Keratinocyte (primary cell): ENCODE measurements at regions not wholly inside any gene's neighbourhood (a gene's known extent, or its start where the extent isn't known, plus 50 kb on each side); places are given as distances from the start of the nearest gene placed in this dataset.
"Not testable (repeated sequence)": the region's sequence is repeated elsewhere in the genome, so short reads cannot be mapped to it uniquely, and the experiment has no call there.

Source experiments
- DNase-seq: peaks from one replicate; pipeline ENCODE4 v3.0.0-alpha.2; 2011; ENCODE audit warnings: low read depth, missing footprints, low spot score
- FAIRE-seq: peaks from 2 replicates; lab custom pipeline; 2011; peaks lifted over from hg19 to GRCh38; lab: Jason Lieb, UNC
- H2AFZ ChIP-seq: 2 replicates; pipeline ENCODE4 v1.6.0; 2012; ENCODE audit warnings: low read length, control low read depth, inconsistent platforms; ENCODE audit not compliant: control insufficient read depth
- H3K27ac ChIP-seq: 2 replicates; pipeline ENCODE4 v1.5.1; 2011; ENCODE audit warnings: low read length; ENCODE audit not compliant: control insufficient read depth, insufficient read depth
- H3K27me3 ChIP-seq: 3 replicates; pipeline ENCODE4 v1.6.0; 2011; ENCODE audit warnings: low read length; ENCODE audit not compliant: control insufficient read depth, insufficient read depth; ENCODE audit errors: extremely low read depth
- H3K36me3 ChIP-seq, 2 experiments: 2 replicates in 1 of 2; 3 replicates in 1 of 2; pipeline ENCODE4 v1.5.1; 2011; ENCODE audit warnings: low read length in 2 of 2, mild to moderate bottlenecking in 1 of 2; ENCODE audit not compliant: control insufficient read depth in 2 of 2, insufficient read depth in 2 of 2; ENCODE audit errors: extremely low read depth in 1 of 2
- H3K4me1 ChIP-seq: 3 replicates; pipeline ENCODE4 v1.5.1; 2011; ENCODE audit warnings: low read length; ENCODE audit not compliant: control insufficient read depth, insufficient read depth; ENCODE audit errors: extremely low read depth
- H3K4me2 ChIP-seq: 3 replicates; pipeline ENCODE4 v1.6.0; 2011; ENCODE audit warnings: low read depth, low read length; ENCODE audit not compliant: control insufficient read depth, insufficient read depth; ENCODE audit errors: extremely low read depth
- H3K4me3 ChIP-seq, 3 experiments: fragments of 200-600 bp in 1 of 3; sonication (generic) in 1 of 3; 2 replicates in 2 of 3; 3 replicates in 1 of 3; pipeline ENCODE4 v1.5.1; 2011 to 2016; ENCODE audit warnings: low read length in 3 of 3, mild to moderate bottlenecking in 3 of 3, control low read depth in 2 of 3, inconsistent platforms in 1 of 3, low read depth in 1 of 3, mixed read lengths in 1 of 3, mixed run types in 1 of 3, moderate library complexity in 1 of 3; ENCODE audit not compliant: control insufficient read depth in 2 of 3, insufficient read depth in 2 of 3; ENCODE audit errors: extremely low read depth in 1 of 3
- H3K79me2 ChIP-seq: 2 replicates; pipeline ENCODE4 v1.6.0; 2012; ENCODE audit warnings: low read length; ENCODE audit not compliant: control insufficient read depth, insufficient read depth
- H3K9ac ChIP-seq: 3 replicates; pipeline ENCODE4 v1.6.0; 2011; ENCODE audit warnings: low read length; ENCODE audit not compliant: control insufficient read depth, insufficient read depth; ENCODE audit errors: extremely low read depth
- H3K9me1 ChIP-seq: 3 replicates; pipeline ENCODE4 v1.6.0; 2011; ENCODE audit warnings: low read length; ENCODE audit not compliant: control insufficient read depth, insufficient read depth; ENCODE audit errors: extremely low read depth
- H3K9me3 ChIP-seq: 2 replicates; pipeline ENCODE4 v1.5.1; 2012; ENCODE audit warnings: low read depth, low read length; ENCODE audit not compliant: control insufficient read depth
- H4K20me1 ChIP-seq: 3 replicates; pipeline ENCODE4 v1.6.0; 2011; ENCODE audit warnings: low read length; ENCODE audit not compliant: control insufficient read depth, insufficient read depth; ENCODE audit errors: extremely low read depth
- CTCF ChIP-seq, 3 experiments: IDR thresholded peaks in 1 of 3; conservative IDR thresholded peaks in 1 of 3; optimal IDR thresholded peaks in 1 of 3; 2 replicates in 2 of 3; 3 replicates in 1 of 3; pipeline versions ENCODE3 to v1.5.1; 2011; ENCODE audit warnings: low read length in 3 of 3, mild to moderate bottlenecking in 3 of 3, moderate library complexity in 2 of 3, control low read depth in 1 of 3, inconsistent platforms in 1 of 3; ENCODE audit not compliant: insufficient read depth in 2 of 3; ENCODE audit errors: extremely low read depth in 1 of 3
- EZH2 ChIP-seq: IDR thresholded peaks from one replicate; pipeline ENCODE4 v1.6.1; 2012; ENCODE audit warnings: inconsistent platforms, mild to moderate bottlenecking, low read length, moderate library complexity
- dilution Hi-C: fragments of 300-500 bp; cut with MboI; formaldehyde crosslinking; loops from one replicate; pipeline ENCODE4 v1.7.0; 2020; ENCODE audit warnings: low sequenced_read_pairs; ENCODE audit not compliant: extremely low pct_ligation_motif_present

- Histone ChIP-seq H3K27me3 (no peaks in the 10 kb centered on the region), H3K27ac (no peak overlapping the region), H3K36me3 (no peaks in the 10 kb centered on the region), H2AFZ (no peak overlapping the region), H4K20me1 (no peaks in the 10 kb centered on the region), H3K9me3 (no peaks in the 10 kb centered on the region), H3K79me2 (no peaks in the 10 kb centered on the region), H3K9ac (no peak overlapping the region), H3K4me1 (peaks cover 5% of the 10 kb centered on the region), H3K4me3 (no peak overlapping the region), H3K4me2 (no peak overlapping the region), H3K9me1 (no peaks in the 10 kb centered on the region)
- TF ChIP-seq CTCF (optimal IDR thresholded peaks at IDR 0.05 in 1 of 3, IDR thresholded peaks at IDR 0.05 in 1 of 3, conservative IDR thresholded peaks at IDR 0.05 in 1 of 3; ENCODE audit: extremely low read depth in 1 of 3, insufficient read depth in 2 of 3, low read length in 3 of 3) (no peak), EZH2 (no peak)
- dilution Hi-C loops, result no loop called here
- DNase-seq (no peak), FAIRE-seq (no peak)
Observed at GRCh38 chr5:96101358-96102089, 139.9 kb upstream of the ELL2 start.

DNA sequence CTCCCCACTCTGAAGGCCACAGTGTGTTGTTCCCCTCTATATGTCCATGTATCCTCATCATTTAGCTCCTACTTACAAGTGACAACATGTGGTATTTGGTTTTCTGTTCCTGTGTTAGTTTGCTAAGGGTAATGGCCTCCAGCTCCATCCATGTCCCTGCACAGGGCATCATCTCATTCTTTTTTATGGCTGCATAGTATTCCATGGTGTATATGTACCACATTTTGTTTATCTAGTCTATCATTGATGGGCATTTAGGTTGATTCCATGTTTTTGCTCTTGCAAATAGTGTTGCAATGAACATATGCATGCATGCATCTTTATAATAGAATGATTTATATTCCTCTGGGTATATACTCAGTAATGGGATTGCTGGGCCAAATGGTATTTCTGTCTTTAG lies 135.8 kb upstream of the ELL2 start:
- H2AFZ ChIP-seq, H4K20me1 ChIP-seq, H3K4me2 ChIP-seq, H3K9me3 ChIP-seq, H3K9ac ChIP-seq, H3K27ac ChIP-seq, H3K4me3 ChIP-seq, H3K9me1 ChIP-seq, DNase-seq, H3K27me3 ChIP-seq, FAIRE-seq, H3K79me2 ChIP-seq, H3K36me3 ChIP-seq, dilution Hi-C loops: not testable (repeated sequence)
- H3K4me1 ChIP-seq, result peaks cover 32% of the 10 kb centered on the region

DNA sequence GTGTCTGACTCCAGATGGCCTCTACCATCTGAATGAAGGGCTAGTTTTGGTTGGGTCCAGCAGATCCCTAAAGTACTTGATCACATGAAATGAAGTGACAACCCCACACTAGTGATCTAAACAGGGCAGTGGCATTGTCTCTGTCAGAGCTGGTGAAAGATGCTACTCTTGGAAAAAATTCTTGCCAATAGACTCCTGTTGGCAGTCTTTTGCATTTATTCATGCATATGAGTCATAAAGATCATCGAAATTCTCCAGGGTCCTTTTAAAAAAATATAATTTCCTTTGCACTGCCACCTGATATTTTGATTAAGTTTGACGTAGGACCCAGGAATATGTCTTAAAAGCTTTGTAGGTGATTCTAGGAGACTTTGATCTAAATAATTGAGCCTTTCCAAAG lies 135.1 kb upstream of the ELL2 start:
- H3K9me3 ChIP-seq, result no peaks in the 10 kb centered on the region
- dilution Hi-C loops, result no loop called here
- no peaks in the 10 kb centered on the region for H3K27me3 ChIP-seq
- FAIRE-seq (peak; percentile 77), DNase-seq (no peak)
- H3K9ac ChIP-seq, result no peak overlapping the region
- no peak overlapping the region for H3K4me2 ChIP-seq
- no peaks in the 10 kb centered on the region for H4K20me1 ChIP-seq
- no peak overlapping the region for H2AFZ ChIP-seq
- no peaks in the 10 kb centered on the region for H3K9me1 ChIP-seq
- no peak for TF ChIP-seq EZH2
- peak in 1 of 3 experiments; percentile 2 for TF ChIP-seq CTCF (optimal IDR thresholded peaks at IDR 0.05 in 1 of 3, IDR thresholded peaks at IDR 0.05 in 1 of 3, conservative IDR thresholded peaks at IDR 0.05 in 1 of 3; ENCODE audit: extremely low read depth in 1 of 3, insufficient read depth in 2 of 3, low read length in 3 of 3)
- no peaks in the 10 kb centered on the region for H3K36me3 ChIP-seq
- H3K27ac ChIP-seq, result no peak overlapping the region
- no peak overlapping the region for H3K4me3 ChIP-seq
- no peaks in the 10 kb centered on the region for H3K79me2 ChIP-seq
- peaks cover 32% of the 10 kb centered on the region for H3K4me1 ChIP-seq
